ENCODE measurements at regions not wholly inside any gene's neighbourhood (a gene's known extent, or its start where the extent isn't known, plus 50 kb on each side); places are given as distances from the start of the nearest gene placed in this dataset.

- peaks cover 0 to 2% (median 0%) of the 10 kb centered on the region in 7 donors for H3K27me3 ChIP-seq
- 83 to 84% methylated on average over 2 of the region's 2 CpGs for WGBS, 2 donors
- H3K27ac ChIP-seq, result no peak overlapping the region
- ATAC-seq, result no peak
- H3K4me3 ChIP-seq, result no peak overlapping the region
- H3K9me3 ChIP-seq, result peaks cover 0 to 5% (median 0%) of the 10 kb centered on the region in 11 donors
- no peak for DNase-seq
- H3K36me3 ChIP-seq, result no peaks in the 10 kb centered on the region
- H3K4me1 ChIP-seq, result no peaks in the 10 kb centered on the region
- TF ChIP-seq, protein P1, sequence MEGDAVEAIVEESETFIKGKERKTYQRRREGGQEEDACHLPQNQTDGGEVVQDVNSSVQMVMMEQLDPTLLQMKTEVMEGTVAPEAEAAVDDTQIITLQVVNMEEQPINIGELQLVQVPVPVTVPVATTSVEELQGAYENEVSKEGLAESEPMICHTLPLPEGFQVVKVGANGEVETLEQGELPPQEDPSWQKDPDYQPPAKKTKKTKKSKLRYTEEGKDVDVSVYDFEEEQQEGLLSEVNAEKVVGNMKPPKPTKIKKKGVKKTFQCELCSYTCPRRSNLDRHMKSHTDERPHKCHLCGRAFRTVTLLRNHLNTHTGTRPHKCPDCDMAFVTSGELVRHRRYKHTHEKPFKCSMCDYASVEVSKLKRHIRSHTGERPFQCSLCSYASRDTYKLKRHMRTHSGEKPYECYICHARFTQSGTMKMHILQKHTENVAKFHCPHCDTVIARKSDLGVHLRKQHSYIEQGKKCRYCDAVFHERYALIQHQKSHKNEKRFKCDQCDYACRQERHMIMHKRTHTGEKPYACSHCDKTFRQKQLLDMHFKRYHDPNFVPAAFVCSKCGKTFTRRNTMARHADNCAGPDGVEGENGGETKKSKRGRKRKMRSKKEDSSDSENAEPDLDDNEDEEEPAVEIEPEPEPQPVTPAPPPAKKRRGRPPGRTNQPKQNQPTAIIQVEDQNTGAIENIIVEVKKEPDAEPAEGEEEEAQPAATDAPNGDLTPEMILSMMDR (IDR thresholded peaks at IDR 0.05), result no peak
- intact Hi-C loops (cut with DNase I), result no loop called here
These were observed 582.0 kb upstream of the SEMA6D start for GRCh38 chr15:47135267-47135666.

- H3K36me3 ChIP-seq, result no peaks in the 10 kb centered on the region
- peaks cover 0 to 2% (median 0%) of the 10 kb centered on the region in 7 donors for H3K27me3 ChIP-seq
- no peaks in the 10 kb centered on the region for H3K4me1 ChIP-seq
- intact Hi-C loops (cut with DNase I), result no loop called here
- TF ChIP-seq, protein P1 (IDR thresholded peaks at IDR 0.05), result no peak
- H3K4me3 ChIP-seq, result no peak overlapping the region
- WGBS, 2 donors, result 64 to 77% methylated on average over 2 of the region's 2 CpGs
- no peak overlapping the region for H3K27ac ChIP-seq
- peaks cover 0 to 1% (median 0%) of the 10 kb centered on the region in 11 donors for H3K9me3 ChIP-seq
- no peak for DNase-seq
- no peak for ATAC-seq
These were observed 581.1 kb upstream of the SEMA6D start for GRCh38 chr15:47136236-47136635.

GRCh38 chr15:47139965-47140364 lies 577.3 kb upstream of the SEMA6D start:
- Histone ChIP-seq H3K4me3 (no peak overlapping the region), H3K27ac (no peak overlapping the region), H3K4me1 (no peaks in the 10 kb centered on the region), H3K27me3 (no peaks in the 10 kb centered on the region), H3K36me3 (no peaks in the 10 kb centered on the region), H3K9me3 (peaks cover 0 to 17% (median 0%) of the 10 kb centered on the region in 11 donors)
- no peak for ATAC-seq
- DNase-seq, result no peak
- intact Hi-C loops (cut with DNase I), result no loop called here
- TF ChIP-seq, protein P1 (IDR thresholded peaks at IDR 0.05), result no peak
- 68% methylated on average over 2 of the region's 2 CpGs for WGBS, 2 donors

DNA sequence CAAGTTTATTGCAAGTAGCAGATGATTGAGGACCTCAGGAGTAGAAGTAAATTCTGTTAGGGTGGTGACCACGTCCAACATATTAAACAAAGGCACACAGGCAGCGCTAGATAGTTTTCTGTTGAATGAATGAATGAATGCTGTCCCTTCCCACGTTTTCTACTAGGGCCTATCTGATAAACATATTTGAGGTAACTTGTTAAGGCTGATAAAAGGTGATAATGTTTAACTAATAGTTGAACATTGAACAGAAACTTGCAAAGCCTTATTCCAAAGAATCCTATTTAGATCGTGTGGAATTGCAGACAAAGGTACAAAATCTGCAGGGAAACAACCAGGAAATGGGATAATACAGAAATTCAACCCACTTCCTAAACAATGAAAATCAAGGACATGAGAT lies 559.5 kb upstream of the SEMA6D start:
- no peak for DNase-seq
- WGBS, 2 donors, result 70 to 72% methylated on average over 4 of the region's 4 CpGs
- H3K27ac ChIP-seq, result no peak overlapping the region
- H3K27me3 ChIP-seq, result no peaks in the 10 kb centered on the region
- H3K36me3 ChIP-seq, result no peaks in the 10 kb centered on the region
- ATAC-seq, result no peak
- TF ChIP-seq, protein P1 (IDR thresholded peaks at IDR 0.05), result no peak
- intact Hi-C loops (cut with DNase I), result loop anchor here in 1 of 10 donors (10.0 kb wide), 1 partner anchor 293 kb away; no protein-coding TSS in a partner anchor
- H3K4me1 ChIP-seq, result no peaks in the 10 kb centered on the region
- no peaks in the 10 kb centered on the region for H3K9me3 ChIP-seq
- no peak overlapping the region for H3K4me3 ChIP-seq

Data from heart right ventricle (tissue), 16 donors.